IMR-90 (cell line): ENCODE measurements at regions not wholly inside any gene's neighbourhood (a gene's known extent, or its start where the extent isn't known, plus 50 kb on each side); places are given as distances from the start of the nearest gene placed in this dataset.

Experiments
- ATAC-seq: fragments of 200-7000 bp; cut with Tn5 transposase; 2 replicates; pipeline ENCODE4 v1.9.1; 2020; ENCODE audit warnings: low read depth, mild to moderate bottlenecking, moderate library complexity
- BruUV-seq: library from RNA; stranded (reverse); fragments of 400-500 nt; replicated peaks from 2 replicates; lab custom pipeline; 2021; lab: Mats Ljungman, UMichigan
- CTCF ChIA-PET: fragments of 300-600 bp; formaldehyde crosslinking; extraction: SDS; loops from one replicate; lab custom pipeline; 2021; ENCODE audit warnings: antibody characterized with exemption; lab: Yijun Ruan, JAX
- POLR2A ChIA-PET: fragments of 300-600 bp; sonication (Branson Sonifier 250); formaldehyde crosslinking; loops from one replicate; lab custom pipeline; 2022; ENCODE audit warnings: antibody characterized with exemption; ENCODE audit not compliant: unreplicated experiment; lab: Charles Lee
- DNase-seq: peaks from one replicate; pipeline ENCODE4 v3.0.0; 2013
- H2AFZ ChIP-seq: replicated peaks from 2 replicates; pipeline ENCODE3; 2013; ENCODE audit warnings: low read length, mild to moderate bottlenecking; ENCODE audit not compliant: poor library complexity
- H2AK5ac ChIP-seq: 2 replicates; pipeline ENCODE4 v1.6.1; 2013; ENCODE audit warnings: low read depth, low read length, inconsistent platforms
- H2AK9ac ChIP-seq: replicated peaks from 2 replicates; pipeline ENCODE3; 2013; ENCODE audit warnings: mild to moderate bottlenecking, low read depth, low read length, moderate library complexity; ENCODE audit not compliant: poor library complexity
- H2BK120ac ChIP-seq: 2 replicates; pipeline ENCODE4 v1.6.1; 2013; ENCODE audit warnings: low read depth, low read length, inconsistent platforms
- H2BK15ac ChIP-seq: 3 replicates; pipeline ENCODE4 v1.6.1; 2013; ENCODE audit warnings: low read depth, low read length, inconsistent platforms
- H2BK20ac ChIP-seq: 2 replicates; pipeline ENCODE4 v1.6.1; 2013; ENCODE audit warnings: low read depth, mild to moderate bottlenecking, inconsistent platforms, low read length, moderate library complexity
- H2BK5ac ChIP-seq: 2 replicates; pipeline ENCODE4 v1.6.1; 2013; ENCODE audit warnings: mild to moderate bottlenecking, low read depth, low read length, inconsistent platforms; ENCODE audit not compliant: poor library complexity, severe bottlenecking
- H3K14ac ChIP-seq: replicated peaks from 2 replicates; pipeline ENCODE4 v1.6.1; 2013; ENCODE audit warnings: low read depth, low read length, inconsistent platforms
- H3K18ac ChIP-seq: 2 replicates; pipeline ENCODE4 v1.6.1; 2013; ENCODE audit warnings: low read depth, low read length, control low read depth
- H3K23ac ChIP-seq: 2 replicates; pipeline ENCODE4 v1.6.1; 2013; ENCODE audit warnings: low read depth, low read length, inconsistent platforms
- H3K27ac ChIP-seq: 2 replicates; pipeline ENCODE4 v1.5.1; 2013; ENCODE audit warnings: mild to moderate bottlenecking, control low read depth, low read length; ENCODE audit not compliant: insufficient read depth
- H3K27me3 ChIP-seq: 2 replicates; pipeline ENCODE4 v1.6.1; 2013; ENCODE audit warnings: low read length; ENCODE audit not compliant: control insufficient read depth, insufficient read depth
- H3K36me3 ChIP-seq: 2 replicates; pipeline ENCODE4 v1.6.1; 2013; ENCODE audit warnings: low read length, mixed read lengths; ENCODE audit not compliant: control insufficient read depth, insufficient read depth
- H3K4ac ChIP-seq: 2 replicates; pipeline ENCODE4 v1.6.1; 2013; ENCODE audit warnings: low read depth, low read length, inconsistent platforms
- H3K4me1 ChIP-seq: 2 replicates; pipeline ENCODE4 v1.6.1; 2013; ENCODE audit warnings: low read length, mixed read lengths; ENCODE audit not compliant: control insufficient read depth, insufficient read depth
- H3K4me2 ChIP-seq: 2 replicates; pipeline ENCODE4 v1.6.1; 2013; ENCODE audit warnings: low read depth, mild to moderate bottlenecking, control low read depth, low read length, moderate library complexity
- H3K4me3 ChIP-seq: 2 replicates; pipeline ENCODE4 v1.5.1; 2013; ENCODE audit warnings: low read depth, mild to moderate bottlenecking, control low read depth, low read length, moderate library complexity; ENCODE audit not compliant: insufficient read depth
- H3K56ac ChIP-seq: 2 replicates; pipeline ENCODE4 v1.6.1; 2013; ENCODE audit warnings: low read length, inconsistent platforms; ENCODE audit not compliant: insufficient read depth; ENCODE audit errors: extremely low read depth
- H3K79me1 ChIP-seq, 2 experiments: 2 replicates each; pipeline ENCODE4 v1.6.1; 2013; ENCODE audit warnings: low read length in 2 of 2, inconsistent platforms in 1 of 2, low read depth in 1 of 2
- H3K9ac ChIP-seq: 2 replicates; pipeline ENCODE4 v1.6.1; 2013; ENCODE audit warnings: low read depth, low read length, control low read depth
- H3K9me1 ChIP-seq: 2 replicates; pipeline ENCODE4 v1.6.1; 2013; ENCODE audit warnings: low read length, inconsistent platforms; ENCODE audit not compliant: insufficient read depth
- H3K9me3 ChIP-seq: 2 replicates; pipeline ENCODE4 v1.6.1; 2013; ENCODE audit warnings: low read length; ENCODE audit not compliant: control insufficient read depth, insufficient read depth
- H4K20me1 ChIP-seq: 2 replicates; pipeline ENCODE4 v1.6.1; 2013; ENCODE audit warnings: low read length, inconsistent platforms; ENCODE audit not compliant: insufficient read depth
- H4K5ac ChIP-seq: 2 replicates; pipeline ENCODE4 v1.6.1; 2013; ENCODE audit warnings: mild to moderate bottlenecking, low read depth, low read length, control low read depth
- H4K8ac ChIP-seq, 2 experiments: 2 replicates each; pipeline ENCODE4 v1.6.1; 2013; ENCODE audit warnings: low read depth in 2 of 2, low read length in 2 of 2, control low read depth in 1 of 2, inconsistent platforms in 1 of 2
- H4K91ac ChIP-seq: 2 replicates; pipeline ENCODE4 v1.6.1; 2013; ENCODE audit warnings: low read depth, low read length, inconsistent platforms; ENCODE audit not compliant: insufficient read depth
- BHLHE40 ChIP-seq: fragments of 150-350 bp; IDR thresholded peaks from 2 replicates; pipeline ENCODE4 v1.6.1; 2016; ENCODE audit warnings: mild to moderate bottlenecking, low read depth, low read length
- CEBPB ChIP-seq: IDR thresholded peaks from 2 replicates; pipeline ENCODE4 v1.6.1; 2012; ENCODE audit warnings: low read depth, low read length, improper control_type of control experiment
- CTCF ChIP-seq: conservative IDR thresholded peaks from 2 replicates; pipeline ENCODE4 v1.5.1; 2012; ENCODE audit warnings: mild to moderate bottlenecking, low read depth, low read length, improper control_type of control experiment
- ELK1 ChIP-seq: fragments of 150-350 bp; IDR thresholded peaks from 2 replicates; pipeline ENCODE4 v1.6.1; 2016; ENCODE audit warnings: low read depth, mild to moderate bottlenecking, low read length, moderate library complexity, borderline replicate concordance
- MAZ ChIP-seq: IDR thresholded peaks from 2 replicates; pipeline ENCODE4 v1.6.1; 2012; ENCODE audit warnings: low read depth, mild to moderate bottlenecking, low read length, improper control_type of control experiment, moderate library complexity, borderline replicate concordance
- MXI1 ChIP-seq: IDR thresholded peaks from 2 replicates; pipeline ENCODE4 v1.6.1; 2012; ENCODE audit warnings: low read depth, mild to moderate bottlenecking, low read length, moderate library complexity, borderline replicate concordance
- NFE2L2 ChIP-seq: fragments of 150-350 bp; IDR thresholded peaks from 2 replicates; pipeline ENCODE4 v1.6.1; 2016; ENCODE audit warnings: low read depth, mild to moderate bottlenecking, low read length
- RAD21 ChIP-seq: IDR thresholded peaks from 2 replicates; pipeline ENCODE4 v1.6.1; 2012; ENCODE audit warnings: low read length, improper control_type of control experiment
- RFX5 ChIP-seq: IDR thresholded peaks from 2 replicates; pipeline ENCODE4 v1.8.0; 2012; ENCODE audit warnings: low read depth, mild to moderate bottlenecking, low read length, moderate library complexity
- SMC3 ChIP-seq: fragments of 150-350 bp; IDR thresholded peaks from 2 replicates; pipeline ENCODE4 v1.6.1; 2016; ENCODE audit warnings: low read depth, mild to moderate bottlenecking, antibody characterized with exemption, low read length, moderate library complexity
- WGBS, 2 experiments: methylation state at CpG; one replicate each; pipeline versions ENCODE4 v1.1.5 to v1.1.7; 2013; ENCODE audit warnings: missing lambda C conversion rate in 2 of 2; ENCODE audit not compliant: insufficient read length in 1 of 2; ENCODE audit errors: extremely low coverage in 2 of 2; 5-methylcytosine and 5-hydroxymethylcytosine counted together
- dilution Hi-C: fragments of 300-500 bp; cut with HindIII; formaldehyde crosslinking; loops from one replicate; pipeline ENCODE4 v1.14.3; 2018; ENCODE audit warnings: low sequenced_read_pairs; ENCODE audit not compliant: unreplicated experiment
- in situ Hi-C: fragments of 300-500 bp; cut with MboI; formaldehyde crosslinking; loops from 3 replicates; pipeline ENCODE4 v1.14.3; 2019; ENCODE audit warnings: low sequenced_read_pairs, inconsistent platforms, mixed read lengths
- intact Hi-C: fragments of 100-400 bp; cut with micrococcal nuclease; formaldehyde crosslinking; loops from 2 replicates; pipeline ENCODE4 v1.10.0; 2022
- TF ChIP-seq, protein P1 (sequence below): fragments of 150-350 bp; IDR thresholded peaks from 2 replicates; pipeline ENCODE4 v1.6.1; 2017; ENCODE audit warnings: mild to moderate bottlenecking, antibody characterized with exemption, low read length, low read depth

GRCh38 chr14:106062502-106063272, 536.3 kb downstream of the TMEM121 start:
- H3K9me1 ChIP-seq: no peaks in the 10 kb centered on the region
- dilution Hi-C loops: no loop called here
- H2BK20ac ChIP-seq: no peak overlapping the region
- H4K91ac ChIP-seq: no peak overlapping the region
- H3K18ac ChIP-seq: no peak overlapping the region
- no peaks in the 10 kb centered on the region for H3K79me1 ChIP-seq
- no peaks in the 10 kb centered on the region for H3K36me3 ChIP-seq
- no peak overlapping the region for H4K5ac ChIP-seq
- in situ Hi-C loops: no loop called here
- H3K4me1 ChIP-seq: no peaks in the 10 kb centered on the region
- H2AK9ac ChIP-seq: no peak overlapping the region
- intact Hi-C loops: no loop called here
- DNase-seq: no peak
- H3K27ac ChIP-seq: no peak overlapping the region
- POLR2A ChIA-PET: no interaction called here
- peaks cover 12% of the 10 kb centered on the region for H3K9me3 ChIP-seq
- no peak overlapping the region for H3K14ac ChIP-seq
- no TSS peak for BruUV-seq
- no peak overlapping the region for H3K23ac ChIP-seq
- no peak overlapping the region for H3K4me2 ChIP-seq
- H2BK15ac ChIP-seq: no peak overlapping the region
- no peak overlapping the region for H2AK5ac ChIP-seq
- H2BK120ac ChIP-seq: no peak overlapping the region
- no peaks in the 10 kb centered on the region for H3K27me3 ChIP-seq
- H2AFZ ChIP-seq: no peak overlapping the region
- H4K8ac ChIP-seq: no peak overlapping the region
- H2BK5ac ChIP-seq: no peak overlapping the region
- no peak overlapping the region for H3K56ac ChIP-seq
- no peak overlapping the region for H3K9ac ChIP-seq
- ATAC-seq: no peak
- no CpG with 5 or more reads among the region's 4 CpGs for WGBS, 2 experiments
- CTCF ChIA-PET: no interaction called here
- no peaks in the 10 kb centered on the region for H4K20me1 ChIP-seq
- TF ChIP-seq SMC3 (no peak), BHLHE40 (no peak), MAZ (no peak), CEBPB (no peak), MXI1 (no peak), RFX5 (no peak), CTCF (no peak), RAD21 (no peak), ELK1 (no peak), NFE2L2 (no peak)
- TF ChIP-seq, protein P1, sequence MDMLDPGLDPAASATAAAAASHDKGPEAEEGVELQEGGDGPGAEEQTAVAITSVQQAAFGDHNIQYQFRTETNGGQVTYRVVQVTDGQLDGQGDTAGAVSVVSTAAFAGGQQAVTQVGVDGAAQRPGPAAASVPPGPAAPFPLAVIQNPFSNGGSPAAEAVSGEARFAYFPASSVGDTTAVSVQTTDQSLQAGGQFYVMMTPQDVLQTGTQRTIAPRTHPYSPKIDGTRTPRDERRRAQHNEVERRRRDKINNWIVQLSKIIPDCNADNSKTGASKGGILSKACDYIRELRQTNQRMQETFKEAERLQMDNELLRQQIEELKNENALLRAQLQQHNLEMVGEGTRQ: no peak
- no peak overlapping the region for H3K4ac ChIP-seq
- no peak overlapping the region for H3K4me3 ChIP-seq
